Activated CD4-positive, alpha-beta T cell treated with anti-CD3 and anti-CD28 coated beads, Interleukin-2, Interleukin-4, amounts not matched to agents 100 ng/mL and 50 ng/mL, durations not matched to agents 16 hours and 8 hours (primary cell): ENCODE measurements at regions not wholly inside any gene's neighbourhood (a gene's known extent, or its start where the extent isn't known, plus 50 kb on each side); places are given as distances from the start of the nearest gene placed in this dataset.
A peak's percentile ranks its signal among the peaks of the same experiment; 100 is the strongest.
"Not testable (repeated sequence)": the region's sequence is repeated elsewhere in the genome, so short reads cannot be mapped to it uniquely, and the experiment has no call there.

Experiments
- DNase-seq: peaks from one replicate; pipeline ENCODE4 v3.0.0-alpha.2; 2020; ENCODE audit warnings: low spot score

DNA sequence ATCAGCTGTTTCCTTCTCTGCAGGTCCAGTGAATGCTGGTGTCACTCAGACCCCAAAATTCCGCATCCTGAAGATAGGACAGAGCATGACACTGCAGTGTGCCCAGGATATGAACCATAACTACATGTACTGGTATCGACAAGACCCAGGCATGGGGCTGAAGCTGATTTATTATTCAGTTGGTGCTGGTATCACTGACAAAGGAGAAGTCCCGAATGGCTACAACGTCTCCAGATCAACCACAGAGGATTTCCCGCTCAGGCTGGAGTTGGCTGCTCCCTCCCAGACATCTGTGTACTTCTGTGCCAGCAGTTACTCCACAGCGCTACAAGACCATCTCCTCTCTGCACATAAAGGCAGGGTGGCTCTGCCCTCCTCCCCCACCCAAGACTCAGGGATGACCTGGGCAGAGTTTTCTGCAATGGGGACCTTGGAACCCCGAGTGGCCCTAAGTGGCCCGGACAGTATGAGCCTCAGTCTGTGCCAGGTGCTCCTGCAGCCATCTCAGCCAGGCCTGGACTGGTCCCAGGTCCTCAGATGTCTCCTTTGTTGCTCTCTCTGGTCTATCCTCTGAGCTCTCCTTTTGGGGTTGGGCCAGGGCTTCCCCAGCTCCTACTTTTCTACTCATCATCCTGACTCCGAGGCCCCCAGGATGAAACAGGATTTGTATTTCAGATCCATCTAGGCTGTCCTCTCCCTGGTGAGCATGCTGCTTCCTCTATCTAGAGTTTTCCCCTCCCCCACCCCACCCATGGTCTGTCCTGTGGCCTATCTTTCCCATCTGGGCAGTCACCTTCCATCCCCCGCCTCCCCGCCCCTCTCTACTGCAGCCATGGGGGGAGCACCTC, 212.1 kb upstream of the PRSS58 start:
- no peak for DNase-seq

DNA sequence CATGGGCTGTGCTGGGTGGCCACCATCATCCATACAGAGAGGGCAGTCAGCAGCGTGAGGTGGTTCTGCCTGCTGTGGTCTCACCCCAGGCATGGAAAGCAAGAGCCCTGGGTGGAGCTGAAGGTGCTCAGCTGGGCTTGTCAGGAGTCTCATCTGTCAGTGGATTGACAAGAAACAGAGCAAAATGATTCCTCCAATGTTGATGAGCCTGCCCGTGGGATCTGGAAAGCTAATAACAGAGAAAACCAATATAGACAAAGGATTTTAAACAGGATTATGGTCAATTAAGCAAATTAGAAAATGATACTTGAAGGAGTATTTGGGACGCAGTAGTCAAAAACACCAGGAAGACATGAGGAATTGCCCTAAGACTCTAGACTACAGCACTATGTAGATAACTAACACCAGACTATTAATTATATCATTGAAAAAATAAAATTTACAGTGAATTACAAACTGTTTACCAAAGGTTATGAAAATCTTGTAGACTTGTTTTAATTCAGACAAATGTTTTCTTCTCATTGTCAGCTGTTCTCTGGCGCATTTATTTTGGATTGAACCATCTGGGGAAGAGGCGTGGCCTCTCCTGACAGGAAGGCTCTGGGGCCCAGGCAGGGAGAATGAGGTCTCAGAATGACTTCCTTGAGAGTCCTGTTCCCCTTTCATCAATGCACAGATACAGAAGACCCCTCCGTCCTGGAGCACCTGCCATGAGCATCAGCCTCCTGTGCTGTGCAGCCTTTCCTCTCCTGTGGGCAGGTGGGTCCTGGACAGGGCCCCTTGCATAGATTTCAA, 211.2 kb upstream of the PRSS58 start:
- no peak for DNase-seq

DNA sequence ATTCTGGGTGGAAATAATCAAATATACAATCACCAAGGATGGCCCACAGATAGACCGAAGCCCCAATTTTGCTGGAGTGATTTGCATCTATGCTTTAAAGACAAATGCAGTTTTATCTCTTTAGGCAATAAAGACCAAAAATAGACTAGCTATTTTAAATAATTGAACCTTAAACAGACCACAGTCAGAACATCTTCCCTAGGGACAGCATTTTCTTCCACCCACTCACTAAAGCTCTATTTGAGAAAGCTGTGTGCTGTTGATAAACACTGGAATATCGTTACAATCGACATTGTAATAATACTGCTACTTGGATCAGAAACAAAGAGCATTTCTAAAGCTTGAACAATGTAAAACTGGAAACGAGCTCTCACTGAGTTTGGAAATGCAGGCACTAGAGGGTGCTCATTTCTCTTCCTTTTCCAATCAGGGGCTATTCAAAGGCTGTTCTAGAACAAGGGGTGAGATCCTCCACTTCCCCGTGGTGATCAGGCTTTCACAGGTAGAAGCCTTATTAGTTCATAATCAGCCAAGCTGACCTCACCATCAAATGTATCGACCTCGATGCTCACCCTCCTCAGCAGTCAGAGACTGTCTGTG, 209.3 kb upstream of the PRSS58 start:
- not testable (repeated sequence) for DNase-seq

DNA sequence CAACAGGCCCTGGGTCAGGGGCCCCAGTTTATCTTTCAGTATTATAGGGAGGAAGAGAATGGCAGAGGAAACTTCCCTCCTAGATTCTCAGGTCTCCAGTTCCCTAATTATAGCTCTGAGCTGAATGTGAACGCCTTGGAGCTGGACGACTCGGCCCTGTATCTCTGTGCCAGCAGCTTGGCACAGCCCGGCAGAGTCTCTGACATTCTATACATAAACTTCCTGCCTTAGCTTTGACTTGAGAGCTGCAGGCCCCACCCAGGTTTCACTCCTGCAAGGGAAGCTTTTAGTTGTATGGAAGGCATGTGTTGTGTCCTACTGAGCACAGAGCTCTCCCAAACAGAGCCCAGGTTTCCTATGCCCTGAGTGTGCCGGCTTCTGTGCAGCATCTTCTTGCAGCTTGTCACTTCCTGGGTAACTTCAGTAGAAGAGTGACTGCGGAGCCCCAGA, 205.6 kb upstream of the PRSS58 start:
- no peak for DNase-seq

DNA sequence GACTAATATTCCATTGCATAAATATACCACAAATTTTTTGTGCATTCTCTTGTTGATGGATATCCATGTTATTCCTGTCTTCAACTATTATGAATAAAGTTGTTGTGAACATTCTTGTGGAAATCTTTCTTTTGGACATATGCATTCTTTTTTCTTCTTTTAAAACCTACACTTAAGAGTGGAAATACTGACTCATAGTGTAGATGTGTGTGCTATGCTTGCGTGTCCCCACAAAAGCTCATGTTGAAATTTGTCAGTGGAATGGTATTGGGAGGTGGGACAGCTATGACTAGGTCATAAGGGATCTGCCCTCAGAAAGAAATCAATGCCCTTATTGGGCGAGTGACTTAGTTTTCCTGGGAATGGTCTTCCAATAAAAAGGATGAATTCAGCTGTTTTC, 203.6 kb upstream of the PRSS58 start:
- DNase-seq, result no peak

DNA sequence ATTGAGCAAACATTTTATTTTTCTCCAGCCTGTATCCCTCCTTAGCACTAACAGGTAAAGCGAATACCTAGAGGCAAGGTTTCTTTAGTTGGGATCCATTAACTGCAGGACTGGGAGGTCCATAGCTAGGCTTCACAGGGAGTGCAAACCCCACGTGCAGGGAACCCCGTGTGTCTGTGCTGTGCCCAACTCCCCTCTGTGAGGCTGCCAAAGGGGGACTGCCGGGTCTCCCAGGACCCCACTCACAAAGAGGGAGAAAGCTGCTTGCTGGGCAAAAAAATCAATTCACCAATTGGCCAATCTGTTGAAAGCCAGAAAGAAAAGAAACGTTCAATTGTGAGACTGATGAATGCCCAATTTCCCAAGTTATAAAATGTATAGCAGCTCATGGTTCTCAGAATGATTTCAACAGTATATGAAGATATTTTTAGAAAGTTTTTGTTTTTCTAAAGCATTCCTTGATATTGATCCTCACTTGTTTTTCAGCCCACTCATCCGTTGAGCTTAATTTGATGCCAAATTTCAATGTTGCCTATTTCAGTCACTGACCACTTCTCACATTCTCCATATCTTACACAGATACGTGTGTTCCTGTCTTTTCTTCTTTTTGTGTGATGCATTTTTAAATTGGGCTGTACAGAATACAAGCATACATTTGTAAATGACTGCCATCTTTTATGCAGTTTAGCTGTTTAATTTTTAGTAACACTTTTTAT, 202.7 kb upstream of the PRSS58 start:
- no peak for DNase-seq

DNA sequence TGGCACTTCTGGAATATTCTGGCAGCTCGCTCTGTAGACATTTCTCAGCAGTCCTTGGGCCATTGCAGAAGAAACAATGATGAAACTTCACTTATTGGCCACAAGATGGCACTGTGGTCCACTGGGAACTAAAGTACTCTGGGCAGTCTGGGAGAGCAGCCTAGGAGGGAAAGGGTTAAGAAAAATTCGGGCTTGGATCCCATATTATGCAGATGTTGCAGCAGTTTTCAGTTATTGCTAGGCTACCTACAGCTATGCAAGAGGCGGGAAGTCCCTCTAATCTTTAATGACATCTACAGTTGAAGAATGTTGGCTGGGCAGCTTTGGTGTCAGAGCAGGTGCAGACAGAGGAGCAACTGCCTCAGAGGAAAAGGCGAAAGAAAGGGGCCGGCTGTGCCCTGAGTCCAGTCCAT, 201.7 kb upstream of the PRSS58 start:
- peak; percentile 39 for DNase-seq

DNA sequence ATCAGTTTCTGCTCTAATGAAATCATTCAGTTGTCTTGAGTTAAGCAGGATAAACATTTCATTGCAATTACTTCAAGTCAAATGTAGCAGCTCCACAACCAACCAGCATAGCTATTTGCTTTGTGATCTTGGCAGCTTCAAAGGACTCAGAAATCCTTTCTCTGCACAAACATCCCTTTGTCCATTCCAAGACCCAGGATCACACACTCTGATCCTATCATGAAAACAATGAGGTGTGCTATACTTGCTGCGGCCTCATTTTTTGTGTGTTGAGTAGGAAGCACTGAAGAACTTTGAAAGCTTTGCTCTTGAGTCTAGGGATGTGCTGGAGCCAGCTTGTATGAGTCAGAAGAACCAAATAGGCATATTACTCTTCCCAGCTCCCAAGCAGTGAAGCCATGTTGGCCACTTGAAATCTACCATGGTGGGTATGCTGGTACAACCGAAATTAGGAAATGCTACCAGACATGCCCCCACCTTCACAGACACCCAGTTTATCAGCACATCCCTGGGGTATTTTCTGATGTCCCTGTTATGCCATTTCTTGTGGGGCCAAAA, 199.4 kb upstream of the PRSS58 start:
- no peak for DNase-seq

DNA sequence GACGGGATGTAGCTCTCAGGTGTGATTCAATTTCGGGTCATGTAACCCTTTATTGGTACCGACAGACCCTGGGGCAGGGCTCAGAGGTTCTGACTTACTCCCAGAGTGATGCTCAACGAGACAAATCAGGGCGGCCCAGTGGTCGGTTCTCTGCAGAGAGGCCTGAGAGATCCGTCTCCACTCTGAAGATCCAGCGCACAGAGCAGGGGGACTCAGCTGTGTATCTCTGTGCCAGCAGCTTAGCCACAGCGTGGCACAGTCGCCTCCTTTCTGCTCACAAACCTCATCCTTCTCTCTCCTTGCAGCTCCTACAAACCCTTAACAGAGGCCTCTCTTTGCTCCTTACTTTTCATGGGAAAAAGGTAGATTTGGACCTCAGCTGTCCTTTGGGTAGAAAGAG, 197.5 kb upstream of the PRSS58 start:
- no peak for DNase-seq

DNA sequence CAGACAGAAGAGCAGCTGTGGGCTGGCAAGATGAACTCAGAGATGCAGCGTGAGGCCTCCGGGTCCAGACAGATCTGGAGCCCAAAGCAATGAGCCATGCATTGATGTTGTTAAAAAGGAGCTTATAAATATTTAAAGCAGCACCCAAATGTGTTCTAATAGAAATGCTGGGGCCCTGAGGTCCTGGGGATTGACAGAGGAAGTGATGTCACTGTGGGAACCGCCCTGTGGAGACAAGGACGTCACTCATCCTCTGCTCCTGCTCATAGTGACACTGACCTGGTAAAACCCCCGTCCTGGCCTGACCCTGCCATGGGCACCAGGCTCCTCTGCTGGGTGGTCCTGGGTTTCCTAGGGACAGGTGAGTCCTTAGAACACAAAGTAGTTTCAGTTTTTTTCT, 197.0 kb upstream of the PRSS58 start:
- no peak for DNase-seq

DNA sequence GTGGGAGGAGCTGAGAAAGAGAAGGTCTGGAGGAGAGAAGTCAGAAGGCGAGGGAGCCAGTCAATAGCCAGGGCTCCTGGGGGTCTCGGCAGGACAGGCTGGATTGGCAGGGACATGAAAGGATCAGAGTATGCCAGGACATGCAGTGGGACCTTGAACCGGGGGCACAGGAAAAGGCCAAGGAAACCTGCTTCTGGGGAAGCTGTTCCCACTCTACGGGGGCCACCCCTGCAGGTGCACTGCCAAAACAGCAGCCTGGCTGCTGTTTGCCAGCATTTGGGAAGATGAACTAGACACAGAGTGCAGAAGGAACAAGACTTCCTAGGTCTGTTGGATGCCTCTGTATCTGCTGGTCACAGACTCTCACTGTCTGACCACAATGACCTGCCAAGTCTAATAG, 194.9 kb upstream of the PRSS58 start:
- no peak for DNase-seq

DNA sequence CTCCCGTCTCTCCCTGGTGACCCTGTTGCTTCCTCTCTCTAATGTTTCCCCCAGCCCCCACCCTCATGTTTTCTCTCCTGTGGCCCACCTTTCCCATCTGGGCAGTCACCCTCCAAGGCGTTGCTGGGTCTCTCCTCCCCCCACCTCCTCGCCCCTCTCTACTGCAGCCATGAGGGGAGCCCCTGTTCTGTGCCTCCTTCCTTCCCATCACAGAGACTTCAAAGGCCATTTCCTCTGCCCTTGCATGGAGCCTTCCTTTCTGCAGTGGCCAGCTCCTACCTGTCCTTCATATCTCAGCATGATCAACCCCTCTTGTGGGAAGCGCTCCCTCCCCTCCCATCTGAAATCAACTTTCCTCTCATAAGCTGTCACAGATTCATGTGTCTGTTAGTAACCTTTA, 194.0 kb upstream of the PRSS58 start:
- no peak for DNase-seq

DNA sequence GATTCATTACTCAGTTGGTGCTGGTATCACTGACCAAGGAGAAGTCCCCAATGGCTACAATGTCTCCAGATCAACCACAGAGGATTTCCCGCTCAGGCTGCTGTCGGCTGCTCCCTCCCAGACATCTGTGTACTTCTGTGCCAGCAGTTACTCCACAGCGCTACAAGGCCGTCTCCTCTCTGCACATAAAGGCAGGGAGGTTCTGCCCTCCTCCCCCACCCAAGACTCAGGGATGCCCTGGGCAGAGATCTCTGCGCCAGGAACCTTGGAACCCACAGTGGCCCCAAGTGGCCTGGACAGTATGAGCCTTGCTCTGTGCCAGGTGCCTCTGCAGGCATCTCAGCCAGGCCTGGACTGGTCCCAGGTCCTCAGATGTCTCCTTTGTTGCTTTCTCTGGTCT, 193.4 kb upstream of the PRSS58 start:
- no peak for DNase-seq

DNA sequence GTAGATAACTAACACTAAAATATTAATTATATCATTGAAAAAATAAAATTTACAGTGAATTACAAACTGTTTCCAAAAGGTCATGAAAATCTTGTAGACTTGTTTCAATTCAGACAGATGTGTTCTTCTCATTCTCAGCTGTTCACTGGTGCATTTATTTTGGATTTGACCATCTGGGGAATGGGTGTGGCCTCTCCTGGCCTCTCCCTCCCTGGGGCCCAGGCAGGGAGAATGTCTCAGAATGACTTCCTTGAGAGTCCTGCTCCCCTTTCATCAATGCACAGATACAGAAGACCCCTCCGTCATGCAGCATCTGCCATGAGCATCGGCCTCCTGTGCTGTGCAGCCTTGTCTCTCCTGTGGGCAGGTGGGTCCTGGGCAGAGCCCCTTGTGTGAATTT, 192.8 kb upstream of the PRSS58 start:
- no peak for DNase-seq

DNA sequence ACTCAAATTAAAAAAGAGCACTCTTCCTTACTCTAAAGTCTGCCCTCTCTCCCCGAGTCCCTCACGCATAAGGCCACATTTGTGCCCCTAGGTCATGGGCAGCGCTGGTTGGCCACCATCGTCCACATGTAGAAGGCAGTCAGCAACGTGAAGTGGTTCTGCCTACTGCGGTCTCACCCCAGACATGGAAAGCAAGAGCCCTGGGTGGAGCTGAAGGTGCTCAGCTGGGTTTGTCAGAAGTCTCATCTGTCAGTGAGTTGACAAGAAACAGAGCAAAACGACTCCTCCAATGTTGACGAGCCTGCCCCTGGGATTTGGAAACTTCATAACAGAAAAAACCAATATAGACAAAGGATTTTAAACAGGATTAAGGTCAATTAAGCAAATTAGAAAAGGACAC, 192.3 kb upstream of the PRSS58 start:
- DNase-seq, result no peak

DNA sequence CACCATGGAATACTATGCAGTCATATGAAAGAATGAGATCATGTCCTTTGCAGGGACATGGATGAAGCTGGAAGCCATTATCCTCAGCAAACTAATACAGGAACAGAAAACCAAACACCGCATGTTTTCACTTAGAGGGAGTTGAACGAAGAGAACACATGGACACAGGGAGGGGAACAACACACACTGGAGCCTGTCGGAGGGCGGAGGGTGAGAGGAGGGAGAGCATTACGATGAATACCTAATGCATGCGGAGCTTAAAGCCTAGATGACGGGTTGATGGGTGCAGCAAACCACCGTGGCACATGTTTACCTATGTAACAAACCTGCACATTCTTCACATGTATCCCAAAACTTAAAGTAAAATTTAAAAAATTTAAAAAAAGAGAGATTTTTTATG, 191.0 kb upstream of the PRSS58 start:
- DNase-seq, result not testable (repeated sequence)

DNA sequence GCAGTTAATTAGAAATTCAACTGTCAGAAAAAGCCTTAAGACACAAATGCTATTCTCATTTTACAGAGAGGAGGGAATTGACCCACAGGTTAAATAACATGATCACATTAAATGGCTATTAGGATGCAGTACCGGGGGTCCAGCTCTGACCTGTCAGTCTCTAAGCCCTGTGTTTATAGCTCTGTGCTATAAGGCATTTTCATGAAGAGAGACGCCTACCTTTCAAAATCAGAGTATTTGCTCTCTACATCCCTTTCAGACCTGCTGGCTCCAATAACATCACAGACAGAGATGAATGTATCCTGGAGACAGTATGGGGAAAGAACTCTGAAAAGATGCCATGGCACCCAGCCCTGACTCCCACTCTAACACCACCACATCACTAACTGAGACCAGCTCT, 189.9 kb upstream of the PRSS58 start:
- DNase-seq, result no peak

DNA sequence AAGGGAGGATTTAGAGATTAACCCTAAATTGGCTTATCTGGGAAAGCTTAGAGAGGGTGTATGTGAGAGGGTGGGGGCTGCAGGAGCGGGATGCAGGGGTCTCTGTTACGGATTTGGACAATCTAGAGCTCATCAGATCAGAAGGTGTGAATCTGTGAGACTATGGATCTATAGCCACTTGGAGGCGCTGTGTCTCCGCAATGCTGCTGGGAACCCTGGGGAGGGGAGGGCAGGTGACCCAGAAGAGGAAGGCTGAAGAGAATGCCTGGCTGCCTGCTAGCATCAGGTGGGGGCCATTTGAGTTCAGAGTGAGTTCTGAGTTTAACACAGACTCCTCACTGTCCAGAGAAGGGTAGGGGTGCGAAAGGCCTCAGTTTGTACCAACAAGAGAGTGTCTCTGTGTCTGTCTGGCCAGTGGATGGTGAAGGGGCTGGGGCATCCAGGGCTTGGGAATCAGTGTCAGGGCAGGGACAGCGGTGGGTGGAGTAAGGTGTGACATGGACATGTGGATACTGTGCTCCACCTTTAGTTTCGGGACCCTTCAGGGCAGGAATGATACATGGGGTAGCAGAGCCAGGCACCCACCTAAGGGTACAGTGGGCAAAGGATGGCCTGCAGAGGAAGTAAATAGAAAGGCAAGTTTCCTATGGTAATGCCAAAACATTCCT, 187.3 kb upstream of the PRSS58 start:
- no peak for DNase-seq

DNA sequence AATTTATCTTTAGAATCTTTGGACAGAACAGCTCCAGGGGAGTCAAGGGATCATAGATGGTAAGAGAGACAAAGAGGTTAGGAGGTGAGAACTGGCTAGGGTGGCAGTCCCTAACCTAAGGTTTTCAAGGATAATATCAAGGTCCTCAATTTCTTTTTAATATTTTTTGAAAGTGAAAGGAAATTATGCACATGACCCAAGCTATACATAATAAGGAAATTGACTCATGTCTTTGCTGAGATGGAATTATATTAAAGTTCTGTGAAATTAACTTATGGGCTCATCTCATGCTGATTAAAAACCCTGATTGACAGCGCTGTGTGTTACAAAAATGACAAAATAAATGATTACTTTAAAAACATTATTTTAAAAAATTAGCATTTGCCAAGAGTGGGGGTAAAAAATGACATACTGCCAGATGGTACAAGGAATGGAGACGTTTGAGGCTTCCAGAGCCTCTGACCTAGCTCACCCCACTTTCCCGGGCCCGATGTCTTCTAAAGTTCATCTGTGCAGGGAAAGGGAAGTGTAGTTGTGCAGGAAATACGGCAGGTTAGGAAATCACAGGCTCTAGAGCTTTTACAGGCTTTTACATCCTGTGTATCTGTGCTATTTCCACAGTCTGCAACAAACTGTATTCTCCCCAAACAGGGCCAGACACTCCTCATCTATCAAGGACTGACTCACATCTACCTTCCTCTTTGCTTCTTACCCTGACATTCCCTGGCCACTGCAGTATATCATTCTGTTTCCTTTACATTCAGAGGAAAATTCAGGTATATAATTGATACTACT, 185.6 kb upstream of the PRSS58 start:
- DNase-seq, result no peak

DNA sequence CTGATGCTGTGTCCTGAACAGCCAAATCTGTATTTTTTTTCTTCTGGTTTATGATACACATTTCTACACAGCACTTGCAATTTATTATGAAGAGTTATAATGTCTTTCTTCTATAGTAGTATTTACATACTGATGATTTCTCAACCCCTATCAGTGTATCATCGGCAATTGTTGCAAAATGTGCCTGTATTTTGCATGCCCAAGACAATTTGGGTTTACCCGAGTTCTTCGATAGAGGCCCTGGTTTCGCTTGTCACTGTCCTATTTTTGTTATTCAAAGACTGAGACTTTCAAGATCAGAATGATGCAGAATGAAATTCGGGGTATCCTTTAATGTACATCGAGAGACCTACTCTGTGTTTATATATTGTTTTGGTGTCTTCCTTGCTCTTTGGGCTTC, 184.5 kb upstream of the PRSS58 start:
- no peak for DNase-seq
